ENCODE measurements at regions not wholly inside any gene's neighbourhood (a gene's known extent, or its start where the extent isn't known, plus 50 kb on each side); places are given as distances from the start of the nearest gene placed in this dataset.

DNA sequence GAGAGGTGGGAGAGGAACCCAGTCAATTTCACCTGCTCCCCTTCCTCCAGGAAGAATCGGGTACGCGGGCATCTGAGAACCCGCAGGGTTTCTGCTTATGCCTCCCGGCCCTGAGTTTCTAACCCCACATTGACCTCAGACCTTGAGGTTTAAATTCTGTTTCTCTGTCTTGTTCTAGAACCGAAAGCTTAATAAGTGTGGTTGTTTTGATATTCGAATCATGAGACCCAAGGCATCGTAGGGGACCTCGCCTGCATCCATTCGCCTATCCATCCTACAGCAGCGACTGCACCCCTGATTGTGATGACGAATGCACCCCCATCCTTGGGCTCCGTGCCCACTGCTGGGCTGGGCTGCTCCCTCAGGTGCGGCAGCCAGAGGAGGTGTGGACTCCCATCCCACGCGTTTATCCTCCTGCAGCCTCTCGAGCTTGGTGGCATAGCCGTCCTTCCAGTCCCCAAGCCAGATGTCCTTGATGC lies 80.8 kb upstream of the IER5L start:
- ATAC-seq (no peak), DNase-seq (no peak)

DNA sequence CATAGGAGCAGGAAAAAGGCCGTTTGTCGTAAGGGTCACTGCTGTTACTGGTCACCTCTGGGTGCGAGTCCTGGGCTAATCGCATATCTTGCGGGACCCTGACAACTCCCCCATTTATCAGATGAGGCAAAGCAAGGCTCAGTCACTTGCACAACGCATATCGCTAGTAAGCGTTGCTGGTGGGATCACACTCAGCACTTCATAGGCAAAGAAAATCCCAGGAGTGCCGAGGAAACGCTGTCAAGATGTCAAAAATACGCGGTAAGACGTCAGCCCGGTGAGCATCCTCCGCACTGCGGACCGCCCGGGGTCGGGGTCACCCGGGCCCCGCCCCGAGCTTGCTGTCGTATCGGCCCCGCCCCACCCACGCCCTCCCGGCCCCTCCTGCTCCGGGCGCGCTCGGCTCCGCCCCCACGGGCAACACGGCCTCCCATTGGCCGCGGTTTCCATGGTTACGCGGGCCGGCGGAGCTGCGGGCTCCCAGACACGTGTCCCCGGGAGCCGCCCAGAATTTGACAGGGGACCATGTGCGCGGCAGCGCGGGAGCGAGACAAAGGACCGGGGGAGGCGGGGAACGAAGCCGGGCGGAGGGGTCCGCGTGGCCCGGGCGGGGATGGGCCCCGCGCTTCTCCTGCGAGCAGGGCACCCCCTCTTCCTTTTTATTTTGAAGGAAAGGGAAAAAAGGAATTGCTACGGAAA lies 80.2 kb upstream of the IER5L start:
- DNase-seq (peak; percentile 93), ATAC-seq (peak; percentile 94)

DNA sequence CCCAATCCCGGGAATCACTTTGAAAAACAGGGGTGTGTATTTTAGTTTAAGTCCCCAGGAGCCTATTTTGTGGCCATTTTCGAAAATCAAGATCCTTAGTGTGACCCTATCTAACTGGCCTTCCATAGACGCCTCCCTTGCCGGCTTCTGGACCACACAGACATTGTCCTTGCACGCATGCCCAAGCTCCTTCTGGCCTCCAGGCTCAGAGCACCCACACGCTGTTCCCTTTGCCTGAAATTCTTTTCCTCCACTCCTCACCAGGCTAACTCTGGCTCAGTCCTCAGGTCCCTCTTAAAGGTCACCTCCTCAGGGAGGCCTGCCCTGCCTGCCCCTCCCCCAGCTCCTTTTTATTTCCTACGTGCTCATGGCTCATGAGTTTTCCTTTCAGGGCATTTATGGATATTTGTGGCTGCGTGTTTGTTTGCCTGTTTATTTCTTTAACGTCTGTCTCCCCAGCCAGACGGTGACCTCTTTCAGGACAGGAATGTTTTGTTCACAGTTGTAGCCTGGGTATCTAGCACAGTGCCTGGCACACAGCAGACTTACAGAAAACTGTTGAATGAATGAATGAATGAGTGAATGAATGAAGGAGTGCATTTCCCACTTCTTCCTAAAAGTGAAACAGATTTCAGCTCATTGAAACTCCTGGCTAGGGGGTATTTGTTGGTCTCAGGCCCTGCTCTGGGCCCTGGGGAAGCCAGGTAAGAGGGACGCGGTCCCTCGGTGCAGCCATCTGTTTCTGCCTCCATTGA lies 79.1 kb upstream of the IER5L start:
- ATAC-seq (no peak), DNase-seq (no peak)

DNA sequence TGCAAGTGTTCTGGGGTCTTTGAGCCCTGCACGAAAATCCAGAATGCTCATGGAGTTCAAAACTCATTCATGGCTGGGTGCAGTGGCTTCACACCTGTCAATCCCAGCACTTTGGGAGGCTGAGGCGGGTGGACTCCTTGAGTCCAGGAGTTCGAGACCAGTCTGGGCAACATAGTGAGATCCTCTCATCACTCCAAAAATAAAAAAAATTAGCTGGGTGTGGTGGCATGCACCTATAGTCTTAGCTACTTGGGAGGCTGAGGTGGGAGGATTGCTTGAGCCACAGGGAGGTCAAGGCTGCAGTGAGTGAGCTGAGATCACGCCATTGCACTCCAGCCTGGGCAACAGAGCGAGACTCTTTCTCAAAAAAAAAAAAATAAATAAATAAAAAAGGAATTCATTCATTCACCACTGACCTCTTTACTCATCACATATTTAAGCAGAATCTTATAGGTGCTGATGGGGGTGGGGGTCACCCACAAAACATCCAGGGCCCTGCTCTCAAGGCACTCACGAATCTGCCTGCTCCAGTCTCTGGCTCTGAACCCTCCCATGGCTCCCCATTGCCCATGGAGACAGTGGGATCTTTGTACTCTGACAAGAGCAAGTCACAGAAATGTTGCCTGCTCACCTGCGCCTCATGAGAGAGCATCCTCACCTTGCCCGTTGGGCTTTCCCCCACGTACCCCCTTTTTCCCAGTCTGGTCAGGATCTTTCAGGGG lies 76.7 kb upstream of the IER5L start:
- DNase-seq (no peak), ATAC-seq (no peak)

DNA sequence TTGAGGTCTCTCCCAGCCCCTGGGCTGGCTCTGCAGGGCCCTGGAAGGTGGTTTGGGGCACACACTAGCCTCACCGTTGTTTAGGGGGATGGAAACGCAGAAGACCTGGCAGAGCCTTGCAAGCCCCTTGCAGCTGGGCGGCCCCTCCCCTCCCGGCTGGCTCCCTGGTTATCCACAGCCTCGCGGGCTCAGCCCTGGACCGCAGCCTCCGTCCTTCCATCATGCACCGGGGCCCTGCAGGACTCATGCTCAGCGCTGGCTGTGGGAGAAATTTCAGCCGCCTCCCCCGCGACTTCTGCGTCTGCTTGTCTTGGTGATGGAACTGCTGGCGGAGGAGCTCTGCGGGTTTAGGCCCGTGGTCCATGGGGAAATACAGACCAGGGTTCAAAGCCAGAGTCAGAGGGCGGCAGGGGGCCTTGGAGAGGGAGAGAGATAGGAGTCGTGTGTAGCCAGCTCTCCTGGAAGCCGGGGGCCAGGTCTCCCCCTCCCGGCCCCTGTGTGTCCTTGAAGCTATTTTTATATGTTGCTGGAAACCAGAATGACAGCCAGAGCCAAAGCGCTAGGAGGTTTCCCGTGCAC lies 75.8 kb upstream of the IER5L start:
- ATAC-seq: no peak
- DNase-seq: no peak

DNA sequence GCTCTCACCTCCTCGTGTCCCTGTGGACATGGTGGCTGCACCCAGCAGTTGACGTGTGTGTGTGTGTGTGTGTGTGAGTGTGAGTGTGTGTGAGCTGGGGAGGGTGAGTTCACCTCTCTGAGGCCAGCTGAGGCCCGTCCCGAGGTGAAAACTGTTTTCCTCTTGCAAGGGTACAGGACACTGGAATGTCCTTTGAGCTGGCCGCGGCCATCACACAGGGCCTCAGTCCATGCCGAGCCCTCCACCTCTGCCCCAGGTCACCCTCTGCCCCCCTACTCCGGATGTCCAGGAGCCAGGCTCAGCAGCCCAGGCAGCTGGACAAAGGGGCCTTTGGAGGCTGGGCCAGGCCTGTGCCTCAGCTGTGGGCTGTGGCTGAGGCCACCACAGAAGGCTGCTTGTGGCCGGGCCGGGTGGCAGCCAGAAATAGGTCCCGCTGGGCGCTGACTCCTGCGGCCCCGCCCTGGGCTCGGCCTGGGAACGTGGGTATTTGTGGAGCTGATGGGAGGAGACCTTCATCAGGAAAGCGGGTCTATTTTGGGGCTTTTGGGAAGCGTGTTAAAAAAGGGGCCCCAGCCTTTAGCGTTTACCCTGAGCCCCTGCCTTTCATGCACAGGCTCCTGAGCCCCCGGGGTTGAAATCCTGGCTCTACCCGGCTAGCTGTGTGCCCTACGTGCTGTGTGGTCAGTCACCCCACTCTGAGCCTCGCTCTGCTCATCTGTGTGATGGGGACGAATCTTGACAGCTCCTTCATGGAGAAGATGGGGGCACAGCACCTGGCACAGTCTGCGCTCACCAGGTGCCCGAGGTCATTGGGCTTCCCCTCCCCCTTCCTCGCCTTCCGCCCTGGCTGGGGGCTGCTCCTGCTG lies 75.1 kb upstream of the IER5L start:
- ATAC-seq: no peak
- no peak for DNase-seq

DNA sequence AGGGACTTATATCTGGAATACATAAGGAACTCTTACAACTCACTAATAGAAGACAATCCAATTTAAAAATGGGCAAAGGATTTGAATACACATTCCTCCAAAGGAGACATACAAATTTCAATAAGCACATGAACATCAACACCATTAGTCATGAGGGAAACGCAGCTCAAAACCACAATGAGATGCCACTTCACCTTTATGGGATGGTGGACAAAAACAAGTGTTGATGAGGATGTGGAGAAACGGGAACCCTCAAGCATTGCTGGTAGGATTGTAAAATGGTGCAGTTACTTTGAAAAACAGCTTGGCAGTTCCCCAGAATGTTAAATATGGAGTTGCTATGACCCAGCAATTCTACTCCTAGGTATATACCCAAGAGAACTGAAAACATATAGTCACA lies 72.7 kb upstream of the IER5L start:
- no peak for ATAC-seq
- no peak for DNase-seq

DNA sequence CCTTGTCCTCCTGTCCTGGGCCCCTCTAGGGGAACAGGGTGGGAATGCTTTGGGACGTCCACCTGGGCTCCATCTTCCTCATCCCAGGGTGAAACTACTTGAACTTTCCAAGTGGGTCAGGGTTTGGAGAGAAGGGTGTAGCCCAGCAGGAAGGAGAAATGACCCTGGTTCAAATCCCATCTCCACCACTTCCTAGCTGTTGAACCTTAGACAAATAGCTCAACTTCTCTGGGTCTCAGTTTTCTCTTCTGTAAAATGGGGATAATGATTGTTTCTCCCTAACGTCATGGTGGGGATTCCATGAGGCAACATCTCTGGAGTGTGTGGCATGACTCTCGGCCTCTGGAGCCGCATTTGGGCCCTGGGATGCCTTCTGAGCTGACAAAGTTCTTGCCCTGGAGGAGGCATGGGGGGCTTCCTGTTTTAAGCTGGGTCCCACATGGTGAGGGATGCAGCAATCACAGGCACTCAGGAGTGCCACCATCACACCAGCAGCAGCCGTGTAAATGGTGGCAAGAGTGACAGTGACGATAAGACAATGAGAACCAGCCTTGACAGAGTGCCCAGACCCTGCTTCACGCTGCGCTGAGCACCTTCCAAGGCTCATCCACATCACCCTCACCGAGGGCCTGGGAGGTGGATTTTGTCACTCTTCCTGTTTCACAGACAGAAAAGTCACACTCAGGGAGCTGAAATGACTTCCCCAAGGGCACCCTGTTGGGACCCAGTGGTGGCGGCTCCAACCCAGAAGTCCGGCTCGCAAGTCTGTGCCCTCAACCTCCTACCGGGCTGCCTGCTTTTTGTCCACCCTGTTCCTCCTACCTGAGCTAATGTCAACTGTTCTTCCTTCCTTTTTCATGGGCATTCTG lies 69.5 kb upstream of the IER5L start:
- no peak for ATAC-seq
- DNase-seq: no peak

DNA sequence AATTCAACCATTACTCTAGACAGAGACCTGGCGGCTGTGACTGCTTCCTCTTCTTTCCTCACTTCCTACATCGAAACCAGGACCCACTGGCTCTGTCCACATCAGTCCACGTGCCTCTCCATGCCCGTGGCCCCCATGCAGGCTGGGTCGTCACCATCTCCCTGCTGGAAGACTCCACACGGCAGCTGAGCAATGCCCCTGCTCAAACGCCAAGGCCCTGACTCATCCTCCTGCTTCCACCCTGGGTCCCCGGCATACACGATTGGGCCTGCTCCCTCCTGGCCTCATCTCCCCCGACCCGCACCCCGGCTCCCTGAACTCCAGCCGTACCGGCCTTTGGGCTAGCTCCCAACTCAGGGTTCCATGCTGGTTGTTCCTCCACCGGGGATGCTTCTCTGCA lies 67.2 kb upstream of the IER5L start:
- ATAC-seq: peak; percentile 22
- no peak for DNase-seq

DNA sequence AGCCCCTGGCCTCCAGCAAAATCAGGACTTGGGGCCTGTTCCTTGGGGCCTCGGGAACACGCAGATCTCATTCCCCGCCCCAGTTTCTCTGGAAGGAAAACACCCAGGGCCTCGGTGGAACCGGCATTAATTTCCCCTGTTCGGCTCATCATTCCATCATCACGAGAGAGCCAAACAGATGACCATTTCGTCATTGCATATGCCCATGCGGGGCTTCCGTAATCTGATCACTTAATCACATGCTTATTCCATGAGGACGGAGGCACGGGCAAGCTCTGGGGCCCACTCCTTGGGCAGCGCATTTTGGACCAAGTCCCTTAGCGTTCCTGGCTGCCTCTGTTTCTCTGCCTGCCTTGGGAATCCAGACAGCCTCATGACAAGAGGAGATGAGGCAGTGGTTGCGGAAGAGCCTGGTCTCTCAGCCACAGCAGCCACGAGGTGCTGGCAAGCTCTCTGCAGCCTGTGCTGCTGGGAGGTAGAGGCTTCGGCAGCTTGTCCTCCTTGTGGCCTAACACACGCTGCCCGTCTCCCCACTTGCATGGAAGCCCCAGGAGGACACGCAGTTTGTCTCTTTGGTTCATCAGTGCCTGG lies 65.0 kb upstream of the IER5L start:
- ATAC-seq (no peak), DNase-seq (no peak)

DNA sequence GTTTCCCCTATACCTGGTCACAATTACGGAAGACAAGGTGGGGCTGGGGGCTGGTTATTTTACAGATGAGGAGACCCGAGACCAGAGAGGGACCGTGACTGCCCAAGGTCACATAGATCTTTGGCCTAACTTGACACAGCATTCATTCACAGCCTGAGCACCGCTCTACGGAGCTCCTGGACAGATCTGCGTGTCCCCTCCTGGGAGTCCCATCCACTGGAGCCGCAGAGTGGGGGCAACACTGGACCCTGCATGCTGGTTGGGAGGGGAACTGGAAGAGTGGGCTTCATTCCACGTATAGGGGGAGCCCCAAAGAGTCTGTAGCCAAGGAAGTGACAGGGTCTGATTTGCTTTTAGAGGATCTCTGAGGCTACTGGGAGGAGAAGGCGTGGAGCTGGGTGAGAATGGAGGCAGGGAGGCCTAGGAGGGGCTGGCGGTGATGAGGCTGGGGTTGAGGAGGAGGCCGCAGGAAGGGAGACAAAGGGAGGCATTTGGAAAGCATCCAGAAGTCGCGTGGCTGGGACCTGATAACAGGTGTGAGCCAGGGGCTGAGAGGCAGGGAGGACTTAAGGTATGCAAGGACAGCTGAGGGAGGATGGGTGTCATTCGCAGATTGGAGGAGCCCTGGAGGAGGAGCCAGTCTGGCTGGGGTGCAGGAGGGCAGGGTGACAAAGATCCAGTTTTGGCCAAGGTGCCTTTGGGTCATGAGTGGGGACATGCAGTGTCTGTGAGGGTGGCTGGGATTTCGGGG lies 64.3 kb upstream of the IER5L start:
- ATAC-seq: no peak

DNA sequence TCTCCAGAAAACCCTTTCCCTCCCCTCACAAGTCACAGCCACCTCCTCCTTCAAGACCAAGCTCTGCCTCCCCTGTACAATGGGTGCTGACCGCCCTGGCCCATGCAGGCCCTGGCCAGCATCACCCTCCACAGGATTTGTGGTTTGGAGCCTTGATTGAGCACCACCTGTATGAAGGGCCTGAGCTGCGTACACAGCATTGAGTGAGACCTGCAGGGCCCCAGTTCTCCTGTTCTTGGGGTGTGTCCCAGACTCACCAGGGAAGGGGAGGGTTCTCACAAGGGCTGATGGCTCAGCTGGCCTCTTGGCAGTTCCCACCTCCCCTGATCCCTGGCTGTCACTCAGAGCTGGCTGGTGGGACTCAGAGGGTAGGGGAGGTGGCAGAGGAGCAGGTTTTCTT lies 63.7 kb upstream of the IER5L start:
- no peak for ATAC-seq
- DNase-seq: no peak

More for the DNA sequence above, 64.3 kb upstream of the IER5L start:
- DNase-seq: no peak

DNA sequence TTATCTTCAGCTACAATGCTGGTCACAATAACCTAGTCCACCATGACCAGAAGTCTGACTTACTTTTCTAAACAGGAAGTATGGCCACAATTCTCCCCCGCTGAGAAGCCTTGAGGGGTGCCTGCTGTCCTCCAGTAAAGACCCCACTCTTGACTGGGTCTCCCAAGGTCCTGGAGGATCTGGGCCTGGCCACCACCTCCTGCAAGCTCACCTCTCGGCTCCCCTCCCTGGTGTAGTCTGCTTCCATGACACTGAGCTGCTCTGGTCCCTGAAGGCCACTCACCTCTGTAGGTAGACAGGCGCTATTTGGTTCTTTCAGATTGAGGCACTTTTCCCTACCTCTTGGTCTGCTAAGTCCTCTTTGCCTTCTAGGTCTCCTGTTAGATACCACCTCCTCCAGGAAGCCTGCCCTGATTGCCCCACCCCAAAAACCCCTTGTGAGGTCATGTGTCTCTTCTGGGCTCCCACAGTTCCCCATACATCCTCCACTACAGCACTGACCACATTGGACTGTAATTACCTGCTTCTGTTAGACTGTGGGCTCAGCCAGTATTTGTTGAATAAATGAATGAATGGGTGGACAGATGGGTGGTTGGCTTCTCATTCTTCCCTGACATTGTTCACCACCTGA lies 62.6 kb upstream of the IER5L start:
- ATAC-seq: no peak
- DNase-seq: no peak

DNA sequence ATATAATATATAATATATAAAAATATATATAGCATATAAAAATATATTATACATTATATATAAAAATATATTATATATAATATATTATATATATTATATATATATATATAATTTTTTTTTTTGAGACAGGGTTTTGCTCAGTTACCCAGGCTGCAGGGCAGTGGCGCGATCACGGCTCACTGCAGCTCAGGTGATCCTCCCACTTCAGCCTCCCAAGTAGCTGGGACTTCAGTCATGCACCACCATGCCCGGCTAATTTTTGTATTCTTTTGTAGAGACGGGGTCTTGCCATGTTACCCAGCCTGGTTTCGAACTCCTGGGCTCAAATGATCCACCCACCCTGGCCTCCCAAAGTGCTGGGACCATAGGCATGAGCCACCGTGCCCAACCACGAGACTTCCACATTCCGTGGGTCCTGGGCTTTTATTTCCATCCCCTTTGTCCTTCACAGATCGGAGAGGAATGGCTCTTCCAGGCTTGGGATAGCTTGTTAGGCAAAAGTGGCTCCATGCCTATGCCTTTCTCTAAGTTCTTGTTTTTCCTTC lies 62.0 kb upstream of the IER5L start:
- DNase-seq: no peak
- ATAC-seq: no peak

DNA sequence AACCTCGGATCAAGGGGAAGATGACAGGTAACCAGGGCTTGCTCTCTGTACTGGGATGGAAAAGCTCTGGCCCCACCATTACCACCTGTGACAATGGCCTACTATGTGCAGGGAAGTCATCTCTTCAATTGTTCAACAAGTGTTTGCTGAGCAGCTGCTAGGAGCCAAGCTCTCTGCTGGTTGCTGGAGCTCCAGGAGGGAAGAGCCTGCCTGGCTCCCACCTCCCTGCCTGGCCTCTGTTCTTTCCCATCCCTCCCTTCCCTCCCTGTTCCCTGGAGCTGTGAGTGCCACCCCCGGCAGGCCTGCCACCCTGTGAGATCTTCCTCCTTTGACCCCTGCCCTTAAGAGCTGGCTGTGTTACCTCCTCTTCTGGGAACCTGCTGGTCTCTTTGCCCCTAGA lies 59.7 kb upstream of the IER5L start:
- ATAC-seq: no peak

DNA sequence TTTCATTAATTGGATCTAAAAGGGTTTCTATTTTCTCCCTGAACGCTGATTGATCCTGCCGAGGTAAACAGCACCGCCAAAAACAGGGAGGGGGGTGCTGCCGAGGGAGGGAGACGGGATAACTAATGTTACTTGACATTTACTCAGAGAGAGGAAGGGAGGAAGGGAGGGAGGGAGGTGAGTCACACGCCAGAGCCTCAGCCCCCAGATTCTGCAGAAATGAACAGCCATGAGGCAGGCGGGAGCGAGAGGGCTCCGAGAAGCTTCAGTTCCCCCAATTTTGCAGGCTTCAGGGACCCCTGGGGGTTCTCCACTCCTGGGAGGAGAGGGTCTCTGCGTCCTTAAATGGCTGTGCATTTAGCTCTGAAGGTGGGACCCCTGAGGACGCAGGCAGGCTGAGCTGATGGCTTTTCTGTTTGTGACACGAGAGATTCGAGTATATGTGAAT lies 59.1 kb upstream of the IER5L start:
- DNase-seq (peak; percentile 70), ATAC-seq (peak; percentile 87)

More for the DNA sequence above, 59.7 kb upstream of the IER5L start:
- DNase-seq: no peak

DNA sequence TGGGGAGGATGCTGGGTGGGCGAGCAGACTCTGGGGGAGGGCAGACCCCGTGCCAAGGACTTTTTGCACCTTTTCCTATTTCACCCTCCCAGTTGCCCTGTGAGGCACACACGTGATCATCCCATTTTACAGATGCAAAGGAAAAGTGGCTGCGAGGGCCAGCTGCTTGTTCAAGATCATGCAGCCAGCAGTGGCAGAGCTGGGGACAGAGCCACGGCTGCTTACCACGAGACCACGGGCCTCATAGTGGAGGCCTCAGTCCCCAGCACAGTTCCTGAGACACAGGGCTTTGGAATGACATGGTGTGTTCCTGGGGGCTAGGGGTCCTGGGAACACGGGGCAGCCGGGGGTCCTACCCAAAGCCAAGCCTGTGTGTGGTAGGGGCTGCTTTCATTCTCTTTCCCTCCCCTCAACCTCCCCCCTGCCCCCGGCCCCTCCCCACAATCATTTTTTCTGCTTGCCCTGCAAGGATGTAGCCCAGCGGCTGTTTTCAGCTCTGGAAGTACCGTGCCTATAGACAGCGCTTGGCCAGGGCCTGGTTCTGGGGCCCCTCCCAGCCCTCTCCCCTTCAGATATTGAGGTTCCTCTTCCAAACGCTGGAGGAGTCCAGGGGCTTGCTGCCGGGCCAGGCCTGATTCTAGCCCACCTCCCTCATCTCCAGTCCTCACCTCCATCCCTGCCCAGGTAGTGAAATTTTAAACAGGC lies 58.5 kb upstream of the IER5L start:
- DNase-seq: no peak
- no peak for ATAC-seq

DNA sequence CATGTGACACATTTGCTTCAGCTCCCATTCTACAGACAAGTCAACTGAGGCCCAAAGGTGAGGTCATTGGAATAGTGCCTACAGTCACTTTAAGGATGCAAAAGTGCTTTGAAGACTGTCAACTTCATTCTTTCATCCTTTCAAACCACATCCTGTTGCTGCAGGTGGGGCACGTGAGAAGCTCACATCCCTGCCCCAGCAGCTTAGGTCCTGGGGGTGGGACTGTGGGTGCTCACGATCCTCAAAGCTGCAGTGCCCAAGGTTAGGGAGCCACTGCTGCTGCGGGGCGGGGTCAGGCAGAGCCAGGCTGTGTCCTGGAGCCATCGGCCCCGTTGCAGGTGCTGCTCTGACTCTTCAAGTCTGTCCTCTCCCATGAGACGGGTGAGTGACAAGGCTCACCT lies 57.9 kb upstream of the IER5L start:
- peak; percentile 48 for DNase-seq

More for the DNA sequence above, 57.9 kb upstream of the IER5L start:
- peak; percentile 58 for ATAC-seq

Measured in stimulated activated naive CD8-positive, alpha-beta T cell treated with anti-CD3 and anti-CD28 coated beads, Interleukin-15, Interleukin-2, amounts not matched to agents 100 U/mL and 50 U/mL, for 24 hours (primary cell).